ENCODE measurements at regions not wholly inside any gene's neighbourhood (a gene's known extent, or its start where the extent isn't known, plus 50 kb on each side); places are given as distances from the start of the nearest gene placed in this dataset.

DNA sequence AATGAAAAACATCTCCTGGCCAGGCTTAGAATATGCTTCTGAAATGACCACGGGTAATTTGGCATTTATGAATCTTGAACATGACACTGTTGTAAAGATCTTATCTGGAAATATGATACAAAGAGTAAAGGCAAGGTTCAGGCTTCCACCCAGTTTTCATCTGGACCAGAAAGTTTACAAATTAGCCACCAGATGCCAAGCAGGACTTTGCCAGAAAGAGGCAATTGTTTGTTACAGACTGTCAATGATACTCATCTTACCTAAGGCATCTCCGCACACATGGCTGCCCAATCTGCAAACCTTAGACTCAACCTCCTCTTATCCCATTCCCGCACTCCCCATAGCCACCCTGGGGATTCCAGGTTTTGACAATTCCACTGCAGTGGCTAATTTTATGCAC, 795.3 kb downstream of the TYW1 start:
- no peak for DNase-seq (ENCODE audit: low read depth in 4 of 4, low spot score in 2 of 4)

DNA sequence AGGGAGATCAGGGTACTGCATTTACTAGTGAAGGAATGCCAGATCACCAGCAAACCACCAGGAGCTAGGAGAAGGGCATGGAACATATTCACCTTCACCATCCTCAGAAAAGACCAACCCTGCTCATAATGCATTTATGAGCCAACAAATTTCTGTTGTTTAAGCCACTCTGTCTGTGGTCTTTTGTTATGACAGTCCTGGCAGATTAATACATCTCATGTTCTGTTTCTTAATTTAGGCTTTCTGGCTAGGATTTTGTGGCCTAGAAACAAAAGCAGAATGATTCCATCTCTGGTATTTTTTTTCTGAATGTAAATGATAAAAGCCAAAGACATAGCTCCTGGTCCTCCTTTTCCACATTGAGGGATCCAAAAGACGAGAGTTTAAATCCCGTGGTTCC, 797.9 kb downstream of the TYW1 start:
- DNase-seq (ENCODE audit: low read depth in 4 of 4, low spot score in 2 of 4): no peak

DNA sequence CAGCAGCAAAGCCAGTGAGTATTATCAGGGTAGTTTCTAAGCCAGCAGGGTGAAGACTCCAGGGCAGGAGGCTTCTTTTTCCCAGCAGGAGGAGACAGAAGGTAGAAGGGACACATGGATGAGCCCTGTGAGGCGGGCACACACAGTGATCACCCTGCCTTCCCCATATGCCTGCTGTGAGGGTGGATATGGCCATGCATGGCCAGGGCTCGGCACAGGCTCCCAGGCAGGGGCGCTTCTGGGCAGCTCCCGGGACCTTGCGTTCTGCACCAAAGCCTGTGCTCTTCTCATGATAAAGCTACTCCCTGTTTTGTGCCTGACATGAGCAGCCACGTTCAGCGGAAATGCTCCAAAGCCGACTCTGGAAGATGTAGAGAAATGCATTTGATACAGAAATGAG, 807.2 kb downstream of the TYW1 start:
- no peak for DNase-seq (ENCODE audit: low read depth in 4 of 4, low spot score in 2 of 4)

DNA sequence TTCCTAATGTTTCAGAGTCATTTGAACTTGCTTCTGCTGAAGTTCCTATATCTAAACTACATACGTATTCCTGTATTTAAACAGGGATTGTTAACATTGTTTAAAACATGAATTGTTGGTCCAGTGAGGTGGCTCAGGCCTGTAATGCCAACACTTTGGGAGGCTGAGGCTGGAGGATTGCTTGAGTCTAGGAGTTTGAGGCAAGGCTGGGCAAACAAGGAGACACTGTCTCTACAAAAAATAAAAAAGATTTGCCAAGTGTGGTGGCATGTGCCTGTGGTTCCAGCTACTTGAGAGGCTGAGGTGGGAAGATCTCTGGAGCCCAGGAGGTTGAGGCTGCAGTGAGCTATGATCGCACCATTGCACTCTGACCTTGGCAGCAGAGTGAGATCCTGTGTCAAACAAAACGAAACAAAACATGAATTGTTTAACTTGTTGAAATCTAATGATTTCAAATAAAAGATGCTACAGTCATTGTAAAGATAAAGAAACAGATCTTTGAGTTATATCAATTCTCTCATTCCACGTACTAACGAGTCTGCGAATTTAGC, 809.4 kb downstream of the TYW1 start:
- no peak for DNase-seq (ENCODE audit: low read depth in 4 of 4, low spot score in 2 of 4)

DNA sequence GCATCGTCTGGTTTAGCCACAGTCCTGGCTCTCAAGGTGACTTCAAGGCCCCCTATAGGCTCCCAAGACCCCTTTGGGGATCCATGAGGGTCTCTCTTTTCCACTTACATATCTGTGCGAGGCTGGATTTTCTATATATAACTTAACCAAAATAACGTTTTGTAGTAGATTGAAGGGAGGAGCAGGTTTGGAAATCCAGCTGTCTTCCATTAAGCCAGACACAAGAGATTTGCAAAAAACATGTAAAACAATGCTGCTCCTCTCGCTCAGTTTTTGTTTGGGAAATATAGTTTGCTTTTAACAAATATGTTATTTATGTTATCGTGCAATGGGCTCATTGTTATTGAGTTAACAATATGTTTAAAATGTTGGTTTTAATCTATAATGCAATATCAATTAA, 811.2 kb downstream of the TYW1 start:
- DNase-seq (ENCODE audit: low read depth in 4 of 4, low spot score in 2 of 4): no peak

DNA sequence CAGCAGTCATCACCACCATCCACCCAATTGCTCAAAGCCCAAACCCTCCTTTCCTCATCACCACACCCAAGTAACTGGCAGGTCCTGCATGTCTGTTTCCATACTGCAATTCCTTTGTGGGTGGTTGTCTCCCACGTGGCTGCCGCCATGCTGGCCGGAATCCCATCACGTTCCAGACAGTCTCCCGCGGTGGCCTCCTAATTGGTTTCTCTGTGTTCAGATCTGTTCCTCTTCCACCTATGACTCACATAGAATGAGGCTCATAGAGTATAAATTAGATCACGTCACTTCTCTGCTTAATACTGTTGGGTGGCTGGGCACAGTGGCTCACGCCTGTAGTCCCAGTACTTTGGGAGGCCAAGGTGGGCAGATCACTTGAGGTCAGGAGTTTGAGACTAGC, 813.0 kb downstream of the TYW1 start:
- DNase-seq (ENCODE audit: low read depth in 4 of 4, low spot score in 2 of 4): no peak

DNA sequence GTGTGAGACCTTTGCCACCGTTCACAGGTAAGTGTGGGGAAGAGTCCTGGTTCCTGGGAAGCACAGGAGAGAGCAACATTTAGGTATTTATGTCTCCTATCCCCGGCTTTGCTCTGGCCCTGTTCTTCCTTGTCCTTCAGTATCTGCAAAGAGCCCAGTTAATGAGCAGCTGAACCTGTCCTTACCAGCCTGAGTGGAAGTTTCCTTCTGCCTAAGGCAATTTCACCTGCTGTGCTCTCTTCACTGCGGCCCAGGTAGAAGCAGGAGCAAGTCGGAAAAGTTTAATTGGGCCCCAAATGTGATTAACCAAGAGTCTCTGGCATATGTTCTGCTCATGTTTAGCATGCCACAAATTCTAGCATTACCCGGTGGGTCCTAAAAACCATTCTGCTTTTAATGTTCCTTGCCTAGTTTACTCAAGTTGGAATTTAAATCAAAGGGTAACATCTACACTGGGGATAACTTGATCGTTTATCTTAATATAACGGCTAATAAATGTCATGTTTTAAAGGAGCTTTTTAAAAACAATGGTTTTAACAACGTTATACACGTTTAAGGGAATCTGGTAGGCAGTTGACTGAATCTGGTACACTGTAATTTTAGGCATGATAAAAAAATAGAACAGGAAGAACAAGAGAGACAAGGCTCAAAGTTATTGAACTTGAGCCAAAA, 817.1 kb downstream of the TYW1 start:
- DNase-seq (ENCODE audit: low read depth in 4 of 4, low spot score in 2 of 4): no peak

DNA sequence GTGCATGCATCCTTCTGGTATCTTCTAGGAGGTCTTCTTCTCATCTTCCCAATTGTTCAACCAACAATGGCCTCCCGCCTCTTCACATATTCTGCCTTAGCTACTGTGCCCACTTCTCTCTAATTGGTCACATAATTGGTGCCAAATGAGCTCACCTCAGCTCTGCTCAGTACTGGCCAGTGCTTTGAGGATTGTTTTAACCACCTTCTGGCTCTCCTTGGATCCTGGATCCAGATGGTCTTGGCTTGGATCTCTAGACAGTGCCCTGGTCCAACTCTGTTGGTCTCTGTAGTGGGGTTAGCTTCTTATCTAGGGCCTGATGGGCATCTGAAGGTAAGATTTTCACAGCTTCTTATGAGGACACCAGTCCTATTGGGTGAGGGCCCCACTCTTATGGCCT, 820.8 kb downstream of the TYW1 start:
- no peak for DNase-seq (ENCODE audit: low read depth in 4 of 4, low spot score in 2 of 4)

DNA sequence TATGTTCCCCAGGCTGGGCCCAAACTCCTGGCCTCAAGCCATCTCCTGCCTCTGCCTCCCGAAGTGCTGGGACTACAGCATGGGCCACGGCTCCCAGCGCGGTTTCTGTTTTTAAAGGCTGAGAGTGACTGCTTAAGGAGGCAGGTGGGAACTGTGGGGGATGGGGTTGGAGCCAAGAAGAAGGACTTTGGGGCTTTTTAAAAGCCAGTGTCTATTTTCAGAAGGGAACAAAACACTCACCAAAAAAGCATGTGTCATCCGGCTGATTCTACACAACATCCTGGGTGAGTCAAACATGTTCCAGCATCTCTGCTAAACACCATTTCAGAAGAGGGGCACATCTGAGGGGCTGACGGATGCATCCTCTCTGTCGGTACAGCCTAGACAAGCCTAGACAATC, 824.5 kb downstream of the TYW1 start:
- DNase-seq (ENCODE audit: low read depth in 4 of 4, low spot score in 2 of 4): no peak

DNA sequence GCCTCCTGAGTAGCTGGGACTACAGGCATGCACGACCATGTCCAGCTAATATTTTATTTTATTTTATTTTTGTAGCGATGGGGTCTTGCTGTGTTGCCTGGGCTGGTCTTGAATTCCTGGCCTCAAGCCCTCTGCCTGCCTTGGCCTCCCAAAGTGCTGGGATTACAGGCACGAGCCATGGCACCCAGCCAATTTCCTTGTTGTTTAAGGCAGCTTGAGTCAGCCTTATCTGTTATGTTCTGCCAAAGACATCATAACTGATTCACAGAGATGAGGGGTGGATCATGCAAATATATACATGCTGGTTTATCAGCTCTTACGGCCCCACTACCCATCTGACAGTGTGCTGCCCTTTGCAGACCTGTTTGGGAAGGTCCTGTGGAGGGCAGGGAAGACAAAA, 826.7 kb downstream of the TYW1 start:
- DNase-seq (ENCODE audit: low read depth in 4 of 4, low spot score in 2 of 4): no peak

DNA sequence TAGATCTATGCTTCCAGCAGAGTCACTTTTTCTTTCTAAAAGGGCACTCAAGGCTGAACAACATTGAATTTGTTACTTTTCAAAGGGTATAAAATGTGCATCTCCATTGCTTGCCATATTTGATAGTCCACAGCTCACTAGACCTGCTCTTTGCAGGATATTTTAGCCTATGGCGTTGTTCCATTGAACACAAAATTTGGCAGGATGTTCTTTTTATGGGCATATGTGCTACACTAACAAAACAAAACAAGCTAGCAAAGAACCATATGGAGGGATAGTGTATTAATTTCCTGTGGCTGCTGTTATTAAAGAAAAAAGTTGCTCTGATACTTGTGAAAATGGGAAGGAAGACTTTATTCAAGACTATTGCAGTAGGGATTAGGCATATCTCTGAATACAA, 828.7 kb downstream of the TYW1 start:
- DNase-seq (ENCODE audit: low read depth in 4 of 4, low spot score in 2 of 4): no peak

DNA sequence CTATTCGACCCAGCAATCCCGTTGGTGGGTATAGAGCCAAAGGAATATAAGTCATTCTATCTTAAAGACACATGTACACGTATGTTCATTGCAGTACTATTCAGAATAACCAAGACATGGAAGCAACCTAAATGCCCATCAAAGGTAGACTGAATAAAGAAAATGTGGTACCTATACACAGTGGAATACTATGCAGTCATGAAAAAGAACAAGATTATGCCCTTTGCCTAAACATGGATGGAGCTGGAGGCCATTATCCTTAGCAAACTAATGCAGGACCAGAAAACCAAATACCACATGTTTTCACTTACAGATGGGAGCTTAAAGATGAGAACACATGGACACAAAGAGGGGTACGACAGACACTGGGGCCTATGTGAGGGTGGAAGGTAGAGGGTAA, 845.3 kb downstream of the TYW1 start:
- no peak for DNase-seq (ENCODE audit: low read depth in 4 of 4, low spot score in 2 of 4)

DNA sequence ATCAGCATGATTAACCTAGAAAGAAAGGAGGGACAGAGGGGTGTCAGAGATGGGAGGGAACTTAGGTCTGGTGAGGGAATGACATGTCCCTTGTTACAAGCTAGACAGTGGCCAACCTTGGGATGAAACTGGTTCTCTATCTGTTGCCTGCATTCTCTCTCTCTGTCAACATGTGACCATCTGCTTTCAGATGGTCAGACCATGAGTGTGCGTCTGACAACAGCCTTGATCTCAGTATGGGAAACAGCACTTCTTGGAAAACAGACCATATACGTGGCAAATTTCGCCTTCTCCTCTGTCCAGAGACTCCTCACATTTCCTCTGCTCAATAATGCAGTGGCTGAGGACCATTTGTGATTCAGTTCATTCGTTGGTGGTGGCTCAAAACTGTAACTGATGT, 845.9 kb downstream of the TYW1 start:
- DNase-seq (ENCODE audit: low read depth in 4 of 4, low spot score in 2 of 4): no peak

DNA sequence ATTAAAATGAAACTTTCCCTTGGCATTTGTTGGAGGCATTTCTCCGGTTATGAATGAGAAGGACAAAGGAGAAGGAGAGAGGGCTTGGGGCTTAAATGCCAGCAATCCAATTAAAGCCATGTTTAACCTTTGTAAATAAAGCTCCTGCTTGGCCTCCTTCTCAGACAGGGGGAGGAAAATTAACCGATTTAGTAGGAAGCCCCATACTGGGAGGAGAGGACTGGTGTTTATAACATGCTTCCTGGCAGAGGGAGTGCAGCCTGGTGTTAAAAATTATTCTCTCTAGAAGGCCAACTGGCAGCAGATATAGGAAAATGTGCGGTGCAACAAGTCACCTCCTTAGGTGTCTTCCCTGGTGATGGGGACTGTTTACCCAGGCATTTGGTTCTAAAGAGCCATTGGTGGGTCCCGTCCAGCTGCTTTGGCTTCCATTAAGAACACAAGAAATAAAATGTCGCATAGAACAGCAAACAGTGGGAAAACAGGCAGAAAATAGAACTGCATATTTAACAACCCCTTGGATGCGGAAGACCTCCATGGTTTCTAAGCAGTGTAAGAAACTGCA, 846.5 kb downstream of the TYW1 start:
- DNase-seq (ENCODE audit: low read depth in 4 of 4, low spot score in 2 of 4): no peak

DNA sequence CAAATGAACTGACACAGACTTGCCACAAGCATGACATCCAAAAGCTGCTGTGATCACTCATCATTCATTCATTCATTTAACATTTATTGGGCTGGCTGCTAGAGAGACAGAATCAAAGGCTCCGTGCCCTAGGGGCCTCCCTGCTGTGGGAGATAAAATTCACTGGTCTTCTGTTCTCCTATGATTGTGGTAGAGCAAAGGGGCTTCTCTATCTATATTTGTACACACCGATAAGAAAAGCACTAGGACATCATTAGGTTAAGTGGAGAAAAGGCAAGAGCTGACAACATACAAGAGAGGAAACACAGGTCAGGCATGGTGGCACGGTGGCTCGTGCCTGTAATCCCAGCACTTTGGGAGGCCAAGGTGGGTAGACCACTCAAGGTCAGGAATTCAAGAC, 847.0 kb downstream of the TYW1 start:
- DNase-seq (ENCODE audit: low read depth in 4 of 4, low spot score in 2 of 4): no peak

DNA sequence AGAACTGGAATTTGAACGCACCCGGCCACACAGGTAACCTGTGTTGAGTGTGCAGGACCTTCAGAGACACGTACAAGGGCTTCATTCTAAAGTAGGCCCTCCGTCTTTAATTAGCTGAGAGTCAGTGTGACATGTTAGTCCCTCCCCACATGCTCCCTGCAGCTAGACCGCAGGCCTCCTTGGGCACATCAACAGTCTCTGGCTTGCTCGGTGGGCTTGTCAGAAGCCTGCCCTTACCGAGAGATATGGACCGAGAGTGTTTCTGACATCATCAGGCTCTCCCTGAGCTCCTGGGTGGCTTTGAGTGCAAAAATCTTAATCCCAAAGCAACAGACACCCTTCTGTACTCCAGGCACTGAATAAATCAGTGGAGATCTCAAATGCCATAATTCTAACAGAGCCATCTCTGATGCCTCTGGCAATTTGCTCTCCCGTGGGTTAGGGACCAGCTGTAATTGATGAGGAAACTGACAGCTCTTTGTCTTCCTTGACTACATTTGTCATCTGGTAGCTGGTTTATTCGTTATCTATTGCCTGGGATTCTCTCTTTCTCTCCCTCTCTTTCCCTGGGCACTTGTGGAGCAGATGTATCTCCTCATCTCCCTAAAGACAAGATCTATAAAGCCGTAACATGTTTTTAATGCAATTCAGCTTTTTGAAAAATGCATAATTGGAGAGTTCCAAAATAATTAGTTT, 850.6 kb downstream of the TYW1 start:
- DNase-seq (ENCODE audit: low read depth in 4 of 4, low spot score in 2 of 4): no peak

DNA sequence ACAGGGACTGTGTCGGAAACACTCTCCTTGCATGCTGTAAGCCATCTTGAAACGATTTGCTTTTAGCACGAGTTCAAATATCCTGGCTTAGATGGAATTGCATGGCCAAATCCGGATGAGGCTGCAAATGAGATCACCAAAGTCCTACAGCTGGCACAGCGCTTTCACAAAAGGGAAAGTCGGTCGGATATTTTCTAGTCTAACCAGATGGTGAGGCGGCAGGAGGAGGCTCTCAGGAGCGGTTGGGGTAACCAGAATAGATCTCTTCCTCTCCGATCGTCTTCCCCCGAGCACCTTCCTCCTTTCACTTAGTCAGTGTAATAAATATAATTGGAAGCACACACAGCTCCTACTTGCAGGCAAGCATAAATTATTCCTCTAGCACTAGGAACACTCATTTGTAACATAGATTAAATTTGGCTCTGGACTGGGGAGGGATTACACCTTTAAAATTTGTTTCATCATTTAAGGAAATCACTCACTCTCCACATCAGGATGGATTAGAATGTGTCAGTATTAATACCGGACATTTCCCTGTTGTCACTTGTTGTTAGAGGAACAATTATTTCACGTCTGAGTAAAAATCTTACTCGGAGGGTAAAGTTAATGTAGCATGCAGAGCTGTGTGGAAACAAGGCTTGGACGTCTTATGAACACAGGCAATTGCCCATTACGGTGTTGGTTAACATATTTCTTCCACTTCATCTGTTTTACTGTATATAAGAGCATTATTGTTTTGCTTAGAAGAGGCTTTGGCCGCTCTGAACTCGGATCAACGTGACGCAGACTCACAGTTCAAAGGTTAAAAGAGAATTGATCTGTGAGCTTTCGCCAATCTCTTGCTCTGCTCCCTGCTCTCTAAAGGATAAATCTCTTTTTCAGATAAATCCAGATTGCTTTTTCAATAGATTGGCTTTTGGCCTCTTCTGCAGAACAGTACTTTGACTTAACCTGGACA, 857.9 kb downstream of the TYW1 start:
- peak in 2 of 4 donors; percentile 36 to 43 for DNase-seq (ENCODE audit: low read depth in 4 of 4, low spot score in 2 of 4)

DNA sequence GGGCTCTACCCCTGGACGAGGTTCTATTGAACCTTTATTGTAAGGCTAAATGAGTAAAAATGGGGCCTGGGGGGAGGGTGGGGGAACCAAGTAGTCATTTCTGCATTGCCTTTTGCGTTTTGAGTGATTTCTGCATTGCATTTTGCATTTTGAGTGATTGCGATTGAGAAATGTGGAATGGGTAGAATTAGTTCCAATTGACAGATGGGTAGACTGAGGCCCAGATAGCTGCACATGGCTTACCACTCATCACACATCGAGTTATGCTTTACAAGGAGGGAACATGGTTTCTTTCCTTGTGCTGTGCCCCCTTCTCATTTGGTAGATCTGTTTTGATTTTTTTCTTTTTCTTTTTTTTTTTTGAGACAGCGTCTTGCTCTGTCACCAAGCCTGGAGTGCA, 858.7 kb downstream of the TYW1 start:
- DNase-seq (ENCODE audit: low read depth in 4 of 4, low spot score in 2 of 4): no peak

DNA sequence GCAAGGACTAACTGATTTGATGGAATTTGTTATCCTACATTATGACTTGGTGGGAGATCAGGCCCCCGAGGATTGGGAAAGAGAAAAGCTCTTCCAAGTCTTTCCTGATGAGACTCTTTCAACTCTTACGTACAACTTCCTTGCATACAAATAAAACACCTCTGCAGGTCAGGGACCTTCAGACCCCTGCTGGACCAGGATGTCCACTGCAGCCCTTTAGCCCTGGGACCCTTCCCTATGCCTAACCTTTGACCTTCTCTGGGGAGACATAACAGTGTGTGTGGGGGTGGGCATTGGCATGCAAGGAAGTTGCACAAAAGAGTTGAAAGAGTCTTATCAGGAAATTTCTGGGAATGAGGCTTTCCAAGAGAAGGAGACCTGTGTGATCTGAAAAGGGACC, 859.4 kb downstream of the TYW1 start:
- no peak for DNase-seq (ENCODE audit: low read depth in 4 of 4, low spot score in 2 of 4)

DNA sequence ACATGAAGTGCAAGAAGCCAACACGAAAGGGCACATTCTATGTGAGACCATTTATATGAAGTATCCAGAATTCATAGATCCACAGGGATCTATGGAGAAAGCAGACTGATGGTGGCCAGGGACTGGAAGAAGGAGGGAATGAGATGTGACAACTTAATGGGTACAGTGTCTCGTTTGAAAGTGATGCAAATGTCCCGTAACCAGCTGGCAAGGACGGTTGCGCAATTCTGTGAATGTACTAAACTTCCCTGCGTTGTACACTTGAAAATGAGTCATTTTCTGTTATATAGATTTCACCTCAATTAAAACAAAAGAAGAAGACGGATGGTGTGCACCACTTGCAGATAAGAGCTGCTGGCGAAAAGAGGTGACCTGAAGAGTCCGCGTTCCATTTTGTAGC, 861.1 kb downstream of the TYW1 start:
- no peak for DNase-seq (ENCODE audit: low read depth in 4 of 4, low spot score in 2 of 4)

DNA sequence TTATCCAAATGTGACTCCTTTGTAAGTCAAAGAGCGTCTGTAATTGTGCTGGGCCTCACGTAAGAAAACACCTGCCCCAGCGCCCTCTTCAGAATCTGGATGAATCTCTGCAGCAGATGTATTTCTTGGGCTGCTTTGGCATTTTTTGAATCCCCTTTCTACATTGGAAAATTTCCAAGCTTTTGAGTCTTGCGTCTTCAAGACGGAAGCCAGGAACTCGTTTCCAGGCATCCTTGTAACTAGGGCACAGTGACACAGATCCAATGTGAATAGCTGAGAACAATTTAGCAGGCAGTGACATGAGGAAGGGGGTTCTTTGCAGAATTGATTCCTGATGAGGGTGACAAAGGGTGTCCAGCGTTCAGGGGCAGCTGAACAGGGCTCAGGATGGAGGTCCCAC, 862.3 kb downstream of the TYW1 start:
- DNase-seq (ENCODE audit: low read depth in 4 of 4, low spot score in 2 of 4): no peak
